Left colon (tissue), 2 donors: ENCODE measurements at regions not wholly inside any gene's neighbourhood (a gene's known extent, or its start where the extent isn't known, plus 50 kb on each side); places are given as distances from the start of the nearest gene placed in this dataset.
"Not testable (repeated sequence)": the region's sequence is repeated elsewhere in the genome, so short reads cannot be mapped to it uniquely, and the experiment has no call there.

Experiments used
- ATAC-seq: fragments of 200-7000 bp; cut with Tn5 transposase; one replicate; pipeline ENCODE4 v1.9.1; 2020; ENCODE audit warnings: mild to moderate bottlenecking, moderate library complexity
- DNase-seq, 2 donors: peaks; one replicate each; pipeline ENCODE4 v3.0.0-alpha.2; 2020
- intact Hi-C, 2 donors: fragments of 100-400 bp; cut with DNase I in 1 of 2; cut with micrococcal nuclease in 1 of 2; formaldehyde crosslinking; loops; one replicate each; pipeline versions ENCODE4 v1.11.2 to v1.14.0; 2022; cut with DNase I, micrococcal nuclease
- donor health status: DM: no; HTN: no; CAD: no.
- donor health status: DM: yes; HTN: yes; CAD: no.

GRCh38 chr2:111429353-111429752 is 308.6 kb downstream of the BCL2L11 start:
- ATAC-seq, DNase-seq, intact Hi-C loops: not testable (repeated sequence)

- DNase-seq, intact Hi-C loops: not testable (repeated sequence)
- peak; percentile 15 for ATAC-seq
Observed at GRCh38 chr2:111430817-111431661, 310.3 kb downstream of the BCL2L11 start.

- ATAC-seq, DNase-seq, intact Hi-C loops: not testable (repeated sequence)
Observed at GRCh38 chr2:111432423-111432822, 311.7 kb downstream of the BCL2L11 start.

GRCh38 chr2:111432916-111433499 is 312.3 kb downstream of the BCL2L11 start:
- ATAC-seq, intact Hi-C loops, DNase-seq: not testable (repeated sequence)

- DNase-seq, ATAC-seq, intact Hi-C loops: not testable (repeated sequence)
Observed at GRCh38 chr2:111433892-111434607, 313.3 kb downstream of the BCL2L11 start.

GRCh38 chr2:111434608-111434939 is 313.9 kb downstream of the BCL2L11 start:
- ATAC-seq, intact Hi-C loops, DNase-seq: not testable (repeated sequence)

- DNase-seq, ATAC-seq, intact Hi-C loops: not testable (repeated sequence)
Observed at GRCh38 chr2:111435553-111436310, 315.0 kb downstream of the BCL2L11 start.

- ATAC-seq, DNase-seq, intact Hi-C loops: not testable (repeated sequence)
Observed at GRCh38 chr2:111436411-111436810, 315.7 kb downstream of the BCL2L11 start.

GRCh38 chr2:111437288-111437990 is 316.7 kb downstream of the BCL2L11 start:
- intact Hi-C loops, ATAC-seq, DNase-seq: not testable (repeated sequence)

GRCh38 chr2:111438161-111438560 is 317.4 kb downstream of the BCL2L11 start:
- ATAC-seq, DNase-seq, intact Hi-C loops: not testable (repeated sequence)

GRCh38 chr2:111439237-111439636 is 318.5 kb downstream of the BCL2L11 start:
- intact Hi-C loops, DNase-seq, ATAC-seq: not testable (repeated sequence)

- ATAC-seq, DNase-seq, intact Hi-C loops: not testable (repeated sequence)
Observed at GRCh38 chr2:111441614-111442013, 320.9 kb downstream of the BCL2L11 start.

- peak; percentile 27 for ATAC-seq
- intact Hi-C loops: not testable (repeated sequence)
Observed at GRCh38 chr2:111442767-111443454, 322.2 kb downstream of the BCL2L11 start.

GRCh38 chr2:111444516-111444915 is 323.8 kb downstream of the BCL2L11 start:
- DNase-seq, intact Hi-C loops, ATAC-seq: not testable (repeated sequence)

More at GRCh38 chr2:111442767-111443454, 322.2 kb downstream of the BCL2L11 start:
- not testable (repeated sequence) for DNase-seq

GRCh38 chr2:111445191-111445929 is 324.6 kb downstream of the BCL2L11 start:
- ATAC-seq, intact Hi-C loops, DNase-seq: not testable (repeated sequence)

GRCh38 chr2:111445941-111446340 is 325.2 kb downstream of the BCL2L11 start:
- ATAC-seq, intact Hi-C loops, DNase-seq: not testable (repeated sequence)

- intact Hi-C loops, DNase-seq, ATAC-seq: not testable (repeated sequence)
Observed at GRCh38 chr2:111447482-111447881, 326.8 kb downstream of the BCL2L11 start.
